ENCODE measurements at regions not wholly inside any gene's neighbourhood (a gene's known extent, or its start where the extent isn't known, plus 50 kb on each side); places are given as distances from the start of the nearest gene placed in this dataset.

DNA sequence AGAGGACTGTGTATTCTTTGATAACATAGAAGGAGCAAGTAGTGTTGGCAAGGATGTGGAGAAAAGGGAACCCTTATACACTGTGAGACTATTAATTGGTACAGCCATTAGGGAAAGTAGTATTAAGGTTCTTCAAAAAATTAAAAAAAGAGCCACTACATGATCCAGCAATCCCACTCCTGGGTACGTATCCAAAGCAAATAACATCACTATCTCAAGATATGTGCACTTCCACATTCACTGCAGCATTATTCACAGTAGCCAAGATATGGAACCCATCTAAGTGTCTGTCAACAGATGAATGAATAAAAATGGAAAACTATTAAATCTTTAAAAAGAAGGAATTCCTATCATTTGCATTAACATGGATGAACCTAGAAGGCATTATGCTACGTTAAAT lies 693.2 kb upstream of the RIOK2 start:
- no peak for DNase-seq (ENCODE audit: low spot score)
- no peaks in the 10 kb centered on the region for H3K9me3 ChIP-seq
- TF ChIP-seq, protein P1, sequence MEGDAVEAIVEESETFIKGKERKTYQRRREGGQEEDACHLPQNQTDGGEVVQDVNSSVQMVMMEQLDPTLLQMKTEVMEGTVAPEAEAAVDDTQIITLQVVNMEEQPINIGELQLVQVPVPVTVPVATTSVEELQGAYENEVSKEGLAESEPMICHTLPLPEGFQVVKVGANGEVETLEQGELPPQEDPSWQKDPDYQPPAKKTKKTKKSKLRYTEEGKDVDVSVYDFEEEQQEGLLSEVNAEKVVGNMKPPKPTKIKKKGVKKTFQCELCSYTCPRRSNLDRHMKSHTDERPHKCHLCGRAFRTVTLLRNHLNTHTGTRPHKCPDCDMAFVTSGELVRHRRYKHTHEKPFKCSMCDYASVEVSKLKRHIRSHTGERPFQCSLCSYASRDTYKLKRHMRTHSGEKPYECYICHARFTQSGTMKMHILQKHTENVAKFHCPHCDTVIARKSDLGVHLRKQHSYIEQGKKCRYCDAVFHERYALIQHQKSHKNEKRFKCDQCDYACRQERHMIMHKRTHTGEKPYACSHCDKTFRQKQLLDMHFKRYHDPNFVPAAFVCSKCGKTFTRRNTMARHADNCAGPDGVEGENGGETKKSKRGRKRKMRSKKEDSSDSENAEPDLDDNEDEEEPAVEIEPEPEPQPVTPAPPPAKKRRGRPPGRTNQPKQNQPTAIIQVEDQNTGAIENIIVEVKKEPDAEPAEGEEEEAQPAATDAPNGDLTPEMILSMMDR (IDR thresholded peaks at IDR 0.05), result no peak
- H3K4me1 ChIP-seq, result no peaks in the 10 kb centered on the region
- no peak overlapping the region for H3K27ac ChIP-seq
- no peaks in the 10 kb centered on the region for H3K27me3 ChIP-seq
- no peaks in the 10 kb centered on the region for H3K36me3 ChIP-seq
- no peak overlapping the region for H3K4me3 ChIP-seq

DNA sequence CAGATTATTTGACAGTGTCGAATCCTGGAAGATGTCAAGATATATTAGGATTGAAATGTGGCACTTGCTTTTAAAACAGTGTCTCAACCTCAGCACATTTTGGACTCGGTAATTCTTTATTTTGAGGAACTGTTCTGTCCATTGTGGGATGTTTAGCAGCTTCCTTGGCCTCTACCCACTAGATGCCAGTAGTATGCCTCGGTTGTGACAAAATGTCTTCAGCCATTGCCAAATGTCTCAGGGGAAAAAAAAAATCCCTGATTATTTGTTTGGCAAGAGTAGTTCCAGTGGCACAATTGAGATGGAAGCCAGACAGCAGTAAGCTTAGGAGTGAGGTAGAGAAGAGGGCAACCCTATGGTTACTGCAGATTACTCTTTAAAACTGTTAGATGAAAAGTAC lies 694.5 kb upstream of the RIOK2 start:
- no peaks in the 10 kb centered on the region for H3K9me3 ChIP-seq
- DNase-seq (ENCODE audit: low spot score), result no peak
- no peak overlapping the region for H3K27ac ChIP-seq
- no peaks in the 10 kb centered on the region for H3K4me1 ChIP-seq
- no peak overlapping the region for H3K4me3 ChIP-seq
- no peaks in the 10 kb centered on the region for H3K27me3 ChIP-seq
- TF ChIP-seq, protein P1 (IDR thresholded peaks at IDR 0.05), result no peak
- H3K36me3 ChIP-seq, result no peaks in the 10 kb centered on the region

DNA sequence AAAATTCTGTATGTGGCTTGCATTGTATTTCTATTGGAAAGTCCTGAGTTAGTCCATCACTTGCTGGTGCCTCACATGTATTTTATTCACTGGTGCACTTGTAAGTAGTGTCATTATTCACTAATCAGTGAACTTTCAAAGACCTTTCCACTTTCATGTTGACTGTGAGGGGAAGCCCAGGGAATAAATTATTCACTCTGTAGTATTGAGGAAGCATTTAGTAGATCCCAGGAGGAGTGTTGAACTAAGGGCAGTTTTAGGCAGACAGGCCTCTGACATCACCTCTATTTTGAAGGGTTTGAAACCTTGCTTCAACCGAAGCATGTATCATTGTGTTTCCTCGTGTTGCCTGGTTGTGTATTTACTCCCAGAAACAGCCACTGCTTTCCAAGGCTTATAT lies 705.4 kb upstream of the RIOK2 start:
- no peak for DNase-seq (ENCODE audit: low spot score)
- TF ChIP-seq, protein P1 (IDR thresholded peaks at IDR 0.05), result no peak
- Histone ChIP-seq H3K9me3 (no peaks in the 10 kb centered on the region), H3K27me3 (no peaks in the 10 kb centered on the region), H3K4me1 (no peaks in the 10 kb centered on the region), H3K27ac (no peak overlapping the region), H3K36me3 (no peaks in the 10 kb centered on the region), H3K4me3 (no peak overlapping the region)

DNA sequence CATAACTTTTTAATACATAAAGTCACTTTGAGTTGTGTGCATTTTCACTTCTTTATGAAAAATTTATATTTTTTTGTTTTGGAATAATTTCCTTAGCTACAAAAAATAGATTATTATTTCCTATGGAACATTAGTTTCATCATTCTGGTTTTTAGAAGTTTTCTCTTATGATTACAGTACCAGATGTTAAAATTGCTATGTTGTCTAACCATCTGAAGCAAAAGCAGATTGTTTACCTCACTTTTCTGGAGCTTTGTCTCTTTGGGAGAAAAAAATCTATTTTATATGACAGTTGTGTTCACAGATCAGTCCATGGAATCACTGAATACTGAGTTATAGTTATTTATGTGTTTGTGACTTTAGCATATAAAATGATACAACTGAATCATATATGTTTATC lies 708.9 kb upstream of the RIOK2 start:
- no peak for DNase-seq (ENCODE audit: low spot score)
- Histone ChIP-seq H3K27me3 (no peaks in the 10 kb centered on the region), H3K4me1 (no peaks in the 10 kb centered on the region), H3K9me3 (no peaks in the 10 kb centered on the region), H3K36me3 (no peaks in the 10 kb centered on the region), H3K4me3 (no peak overlapping the region), H3K27ac (no peak overlapping the region)
- TF ChIP-seq, protein P1 (IDR thresholded peaks at IDR 0.05), result no peak

DNA sequence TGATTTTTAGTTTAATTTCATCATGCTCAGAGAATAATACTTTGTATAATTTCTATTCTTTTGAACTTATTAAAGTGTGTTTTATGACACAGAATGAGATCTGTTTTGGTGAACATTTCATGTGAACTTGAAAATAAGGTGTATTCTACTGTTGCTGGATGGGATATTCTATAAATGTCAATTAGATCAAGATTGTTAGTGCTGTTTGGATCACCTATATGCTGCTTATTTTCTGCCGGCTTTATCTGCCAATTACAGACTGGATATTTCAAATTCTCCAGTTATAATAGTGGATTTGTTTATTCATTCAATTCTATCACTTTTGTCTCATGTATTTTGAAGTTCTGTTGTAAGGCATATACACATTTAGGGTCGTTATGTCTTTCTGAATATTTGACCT lies 720.7 kb upstream of the RIOK2 start:
- Histone ChIP-seq H3K27me3 (no peaks in the 10 kb centered on the region), H3K27ac (no peak overlapping the region), H3K9me3 (peaks cover 0 to 29% of the 10 kb centered on the region in 2 donors), H3K4me3 (no peak overlapping the region), H3K4me1 (no peaks in the 10 kb centered on the region), H3K36me3 (no peaks in the 10 kb centered on the region)
- TF ChIP-seq, protein P1 (IDR thresholded peaks at IDR 0.05), result no peak
- DNase-seq (ENCODE audit: low spot score), result no peak

DNA sequence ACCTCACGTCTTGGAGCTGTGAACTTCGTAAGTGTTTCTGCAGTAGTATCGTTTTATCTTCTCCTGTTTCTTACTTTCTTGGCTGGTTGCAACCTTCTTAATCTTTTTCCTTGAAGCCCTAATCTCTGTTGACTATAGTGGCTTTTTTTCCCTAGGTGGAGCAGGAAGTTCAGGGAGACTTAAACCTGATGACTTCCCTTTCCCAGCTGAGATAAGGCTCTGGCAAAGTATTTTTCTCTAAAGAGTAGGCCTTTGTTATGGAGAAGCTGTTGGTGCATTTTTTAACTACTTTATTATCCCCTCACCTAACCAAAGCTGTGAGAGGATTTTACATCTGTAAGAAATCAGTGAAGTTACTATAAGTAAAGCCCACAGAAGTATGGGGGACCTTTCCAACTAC lies 723.1 kb upstream of the RIOK2 start:
- peaks cover 0 to 29% of the 10 kb centered on the region in 2 donors for H3K9me3 ChIP-seq
- H3K4me3 ChIP-seq, result no peak overlapping the region
- H3K36me3 ChIP-seq, result no peaks in the 10 kb centered on the region
- no peaks in the 10 kb centered on the region for H3K27me3 ChIP-seq
- TF ChIP-seq, protein P1 (IDR thresholded peaks at IDR 0.05), result no peak
- no peaks in the 10 kb centered on the region for H3K4me1 ChIP-seq
- DNase-seq (ENCODE audit: low spot score), result no peak
- no peak overlapping the region for H3K27ac ChIP-seq
